ENCODE measurements at regions not wholly inside any gene's neighbourhood (a gene's known extent, or its start where the extent isn't known, plus 50 kb on each side); places are given as distances from the start of the nearest gene placed in this dataset.
A peak's percentile ranks its signal among the peaks of the same experiment; 100 is the strongest.

- DNase-seq (ENCODE audit: low spot score in 2 of 2): no peak
- in situ Hi-C loops (cut with MboI; ENCODE audit: low sequenced_read_pairs): no loop called here
These were observed 125.2 kb downstream of the SYF2 start for GRCh38 chr1:25106976-25107642.

GRCh38 chr1:25106352-25106751, 126.0 kb downstream of the SYF2 start:
- H3K27me3 ChIP-seq (ENCODE audit: low read depth): no peaks in the 10 kb centered on the region
- H3K4me1 ChIP-seq: no peaks in the 10 kb centered on the region
- in situ Hi-C loops (cut with MboI; ENCODE audit: low sequenced_read_pairs): no loop called here
- H3K4me3 ChIP-seq: no peak overlapping the region
- DNase-seq (ENCODE audit: low spot score in 2 of 2): no peak
- H3K9me3 ChIP-seq: 0 out of 2 replicates have a peak, but pooled peaks cover 2% of the 10 kb centered on the region
- H3K36me3 ChIP-seq (replicated peaks): no peaks in the 10 kb centered on the region

More at GRCh38 chr1:25106976-25107642, 125.2 kb downstream of the SYF2 start:
- no peaks in the 10 kb centered on the region for H3K27me3 ChIP-seq (ENCODE audit: low read depth)
- H3K36me3 ChIP-seq (replicated peaks): no peaks in the 10 kb centered on the region
- 0 out of 2 replicates have a peak, but pooled peaks cover 2% of the 10 kb centered on the region for H3K9me3 ChIP-seq
- H3K4me3 ChIP-seq: no peak overlapping the region
- no peaks in the 10 kb centered on the region for H3K4me1 ChIP-seq

GRCh38 chr1:25105836-25106235, 126.5 kb downstream of the SYF2 start:
- H3K27me3 ChIP-seq (ENCODE audit: low read depth): no peaks in the 10 kb centered on the region
- H3K9me3 ChIP-seq: 0 out of 2 replicates have a peak, but pooled peaks cover 2% of the 10 kb centered on the region
- in situ Hi-C loops (cut with MboI; ENCODE audit: low sequenced_read_pairs): no loop called here
- DNase-seq (ENCODE audit: low spot score in 2 of 2): no peak
- no peaks in the 10 kb centered on the region for H3K4me1 ChIP-seq
- no peak overlapping the region for H3K4me3 ChIP-seq
- no peaks in the 10 kb centered on the region for H3K36me3 ChIP-seq (replicated peaks)

- H3K36me3 ChIP-seq (replicated peaks): no peaks in the 10 kb centered on the region
- DNase-seq (ENCODE audit: low spot score in 2 of 2): no peak
- in situ Hi-C loops (cut with MboI; ENCODE audit: low sequenced_read_pairs): loop anchor here (5.0 kb wide), 1 partner anchor 248 kb away; no protein-coding TSS in a partner anchor
- no peaks in the 10 kb centered on the region for H3K4me1 ChIP-seq
- 0 out of 2 replicates have a peak, but pooled peaks cover 2% of the 10 kb centered on the region for H3K9me3 ChIP-seq
- H3K4me3 ChIP-seq: no peak overlapping the region
- no peaks in the 10 kb centered on the region for H3K27me3 ChIP-seq (ENCODE audit: low read depth)
These were observed 127.3 kb downstream of the SYF2 start for GRCh38 chr1:25104932-25105561.

- H3K27me3 ChIP-seq (ENCODE audit: low read depth): peaks cover 4% of the 10 kb centered on the region; the same call in 1 of the 2 replicates
- H3K9me3 ChIP-seq: no peaks in the 10 kb centered on the region
- no peaks in the 10 kb centered on the region for H3K4me1 ChIP-seq
- in situ Hi-C loops (cut with MboI; ENCODE audit: low sequenced_read_pairs): loop anchor here (5.0 kb wide), 1 partner anchor 246 kb away; no protein-coding TSS in a partner anchor
- no peaks in the 10 kb centered on the region for H3K36me3 ChIP-seq (replicated peaks)
- DNase-seq (ENCODE audit: low spot score in 2 of 2): no peak
- H3K4me3 ChIP-seq: no peak overlapping the region
These were observed 129.0 kb downstream of the SYF2 start for GRCh38 chr1:25103164-25103795.

GRCh38 chr1:25100151-25100833, 132.0 kb downstream of the SYF2 start:
- DNase-seq (ENCODE audit: low spot score in 2 of 2): no peak
- Histone ChIP-seq H3K36me3 (replicated peaks) (no peaks in the 10 kb centered on the region), H3K4me3 (no peak overlapping the region), H3K27me3 (ENCODE audit: low read depth) (peaks cover 4% of the 10 kb centered on the region; the same call in 1 of the 2 replicates), H3K4me1 (no peaks in the 10 kb centered on the region), H3K9me3 (peaks cover 3% of the 10 kb centered on the region; the same call in 1 of the 2 replicates)
- in situ Hi-C loops (cut with MboI; ENCODE audit: low sequenced_read_pairs): loop anchor here (5.0 kb wide), 1 partner anchor 243 kb away; no protein-coding TSS in a partner anchor

- no peaks in the 10 kb centered on the region for H3K4me1 ChIP-seq
- peaks cover 3% of the 10 kb centered on the region; the same call in 1 of the 2 replicates for H3K9me3 ChIP-seq
- peak in 1 of 2 experiments; percentile 11 for DNase-seq (ENCODE audit: low spot score in 2 of 2)
- H3K27me3 ChIP-seq (ENCODE audit: low read depth): peaks cover 4% of the 10 kb centered on the region; the same call in 1 of the 2 replicates
- H3K4me3 ChIP-seq: no peak overlapping the region
- no peaks in the 10 kb centered on the region for H3K36me3 ChIP-seq (replicated peaks)
- in situ Hi-C loops (cut with MboI; ENCODE audit: low sequenced_read_pairs): no loop called here
These were observed 132.9 kb downstream of the SYF2 start for GRCh38 chr1:25099343-25099951.

GRCh38 chr1:25098717-25099116, 133.6 kb downstream of the SYF2 start:
- Histone ChIP-seq H3K9me3 (peaks cover 3% of the 10 kb centered on the region; the same call in 1 of the 2 replicates), H3K4me1 (no peaks in the 10 kb centered on the region), H3K4me3 (no peak overlapping the region), H3K36me3 (replicated peaks) (no peaks in the 10 kb centered on the region), H3K27me3 (ENCODE audit: low read depth) (peaks cover 4% of the 10 kb centered on the region; the same call in 1 of the 2 replicates)
- no peak for DNase-seq (ENCODE audit: low spot score in 2 of 2)
- in situ Hi-C loops (cut with MboI; ENCODE audit: low sequenced_read_pairs): no loop called here

GRCh38 chr1:25096307-25097150, 135.8 kb downstream of the SYF2 start:
- no peak overlapping the region for H3K4me3 ChIP-seq
- H3K4me1 ChIP-seq: no peaks in the 10 kb centered on the region
- no peak for DNase-seq (ENCODE audit: low spot score in 2 of 2)
- no peaks in the 10 kb centered on the region for H3K36me3 ChIP-seq (replicated peaks)
- in situ Hi-C loops (cut with MboI; ENCODE audit: low sequenced_read_pairs): no loop called here
- peaks cover 3% of the 10 kb centered on the region; the same call in 1 of the 2 replicates for H3K9me3 ChIP-seq
- peaks cover 4% of the 10 kb centered on the region; the same call in 1 of the 2 replicates for H3K27me3 ChIP-seq (ENCODE audit: low read depth)

GRCh38 chr1:25095635-25096200, 136.6 kb downstream of the SYF2 start:
- DNase-seq (ENCODE audit: low spot score in 2 of 2): no peak
- H3K36me3 ChIP-seq (replicated peaks): no peaks in the 10 kb centered on the region
- no peak overlapping the region for H3K4me3 ChIP-seq
- peaks cover 4% of the 10 kb centered on the region; the same call in 1 of the 2 replicates for H3K27me3 ChIP-seq (ENCODE audit: low read depth)
- in situ Hi-C loops (cut with MboI; ENCODE audit: low sequenced_read_pairs): no loop called here
- peaks cover 3% of the 10 kb centered on the region; the same call in 1 of the 2 replicates for H3K9me3 ChIP-seq
- no peaks in the 10 kb centered on the region for H3K4me1 ChIP-seq

- Histone ChIP-seq H3K4me1 (no peaks in the 10 kb centered on the region), H3K4me3 (no peak overlapping the region), H3K36me3 (replicated peaks) (no peaks in the 10 kb centered on the region), H3K27me3 (ENCODE audit: low read depth) (peaks cover 4% of the 10 kb centered on the region; the same call in 1 of the 2 replicates), H3K9me3 (peaks cover 3% of the 10 kb centered on the region; the same call in 1 of the 2 replicates)
- no peak for DNase-seq (ENCODE audit: low spot score in 2 of 2)
- in situ Hi-C loops (cut with MboI; ENCODE audit: low sequenced_read_pairs): no loop called here
These were observed 137.3 kb downstream of the SYF2 start for GRCh38 chr1:25094995-25095394.

GRCh38 chr1:25094229-25094628, 138.1 kb downstream of the SYF2 start:
- Histone ChIP-seq H3K4me1 (no peaks in the 10 kb centered on the region), H3K4me3 (no peak overlapping the region), H3K27me3 (ENCODE audit: low read depth) (peaks cover 4% of the 10 kb centered on the region; the same call in 1 of the 2 replicates), H3K36me3 (replicated peaks) (no peaks in the 10 kb centered on the region), H3K9me3 (peaks cover 3% of the 10 kb centered on the region; the same call in 1 of the 2 replicates)
- in situ Hi-C loops (cut with MboI; ENCODE audit: low sequenced_read_pairs): no loop called here
- no peak for DNase-seq (ENCODE audit: low spot score in 2 of 2)

Measured in HAP-1 (cell line).